ENCODE measurements at regions not wholly inside any gene's neighbourhood (a gene's known extent, or its start where the extent isn't known, plus 50 kb on each side); places are given as distances from the start of the nearest gene placed in this dataset.

GRCh38 chr3:13209634-13209997 is 136.4 kb upstream of the IQSEC1 start:
- TF ChIP-seq, protein P1, sequence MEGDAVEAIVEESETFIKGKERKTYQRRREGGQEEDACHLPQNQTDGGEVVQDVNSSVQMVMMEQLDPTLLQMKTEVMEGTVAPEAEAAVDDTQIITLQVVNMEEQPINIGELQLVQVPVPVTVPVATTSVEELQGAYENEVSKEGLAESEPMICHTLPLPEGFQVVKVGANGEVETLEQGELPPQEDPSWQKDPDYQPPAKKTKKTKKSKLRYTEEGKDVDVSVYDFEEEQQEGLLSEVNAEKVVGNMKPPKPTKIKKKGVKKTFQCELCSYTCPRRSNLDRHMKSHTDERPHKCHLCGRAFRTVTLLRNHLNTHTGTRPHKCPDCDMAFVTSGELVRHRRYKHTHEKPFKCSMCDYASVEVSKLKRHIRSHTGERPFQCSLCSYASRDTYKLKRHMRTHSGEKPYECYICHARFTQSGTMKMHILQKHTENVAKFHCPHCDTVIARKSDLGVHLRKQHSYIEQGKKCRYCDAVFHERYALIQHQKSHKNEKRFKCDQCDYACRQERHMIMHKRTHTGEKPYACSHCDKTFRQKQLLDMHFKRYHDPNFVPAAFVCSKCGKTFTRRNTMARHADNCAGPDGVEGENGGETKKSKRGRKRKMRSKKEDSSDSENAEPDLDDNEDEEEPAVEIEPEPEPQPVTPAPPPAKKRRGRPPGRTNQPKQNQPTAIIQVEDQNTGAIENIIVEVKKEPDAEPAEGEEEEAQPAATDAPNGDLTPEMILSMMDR (IDR thresholded peaks at IDR 0.05): no peak
- no peak for TF ChIP-seq POLR2A (IDR thresholded peaks at IDR 0.05)
- Histone ChIP-seq H3K36me3 (no peaks in the 10 kb centered on the region), H3K27ac (no peak overlapping the region), H3K4me3 (no peak overlapping the region), H3K4me1 (peaks cover 0 to 5% (median 0%) of the 10 kb centered on the region in 4 donors), H3K9me3 (no peaks in the 10 kb centered on the region), H3K27me3 (no peaks in the 10 kb centered on the region)
- DNase-seq (peak in 1 of 3 donors; percentile 24), ATAC-seq (no peak)
- intact Hi-C loops (cut with DNase I): no loop called here
- WGBS (ENCODE audit: insufficient coverage, low coverage, low lambda C conversion rate, missing lambda C conversion rate): 100% methylated on average over 1 of the region's 6 CpGs

GRCh38 chr3:13208706-13209633 is 135.7 kb upstream of the IQSEC1 start:
- Histone ChIP-seq H3K27ac (no peak overlapping the region), H3K9me3 (no peaks in the 10 kb centered on the region), H3K27me3 (no peaks in the 10 kb centered on the region), H3K36me3 (no peaks in the 10 kb centered on the region), H3K4me1 (peaks cover 0 to 5% (median 0%) of the 10 kb centered on the region in 4 donors), H3K4me3 (no peak overlapping the region)
- WGBS (ENCODE audit: insufficient coverage, low coverage, low lambda C conversion rate, missing lambda C conversion rate): 90% methylated on average over 7 of the region's 17 CpGs
- intact Hi-C loops (cut with DNase I): no loop called here
- no peak for TF ChIP-seq POLR2A (IDR thresholded peaks at IDR 0.05)
- TF ChIP-seq, protein P1 (IDR thresholded peaks at IDR 0.05): no peak
- ATAC-seq: no peak
- DNase-seq: peak in 2 of 3 donors; percentile 8 to 49

GRCh38 chr3:13207975-13208705 is 134.9 kb upstream of the IQSEC1 start:
- no peaks in the 10 kb centered on the region for H3K36me3 ChIP-seq
- ATAC-seq: no peak
- WGBS (ENCODE audit: insufficient coverage, low coverage, low lambda C conversion rate, missing lambda C conversion rate): 70% methylated on average over 7 of the region's 11 CpGs

DNA sequence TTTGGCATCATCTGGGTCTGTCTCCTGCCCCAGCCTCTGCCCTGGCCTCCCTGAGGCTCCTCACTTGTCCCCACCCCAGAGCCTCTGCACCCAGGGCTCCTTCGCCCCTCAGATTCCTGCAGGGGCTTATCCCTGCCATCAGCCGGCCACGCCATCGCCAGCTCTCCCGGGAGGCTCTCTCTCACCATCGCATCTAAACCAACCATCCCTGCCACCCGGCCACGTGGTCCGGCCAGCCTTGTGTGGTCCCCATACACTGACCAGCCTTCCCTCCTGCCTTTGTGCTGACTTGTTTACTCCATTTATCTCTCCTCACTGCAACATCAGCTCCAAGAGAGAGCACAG is 134.3 kb upstream of the IQSEC1 start:
- Histone ChIP-seq H3K27me3 (no peaks in the 10 kb centered on the region), H3K4me1 (peaks cover 0 to 5% (median 0%) of the 10 kb centered on the region in 4 donors), H3K36me3 (no peaks in the 10 kb centered on the region), H3K9me3 (no peaks in the 10 kb centered on the region), H3K4me3 (no peak overlapping the region), H3K27ac (no peak overlapping the region)
- DNase-seq (peak in 1 of 3 donors; percentile 31), ATAC-seq (no peak)
- no CpG with 5 or more reads among the region's 9 CpGs for WGBS (ENCODE audit: insufficient coverage, low coverage, low lambda C conversion rate, missing lambda C conversion rate)
- no peak for TF ChIP-seq POLR2A (IDR thresholded peaks at IDR 0.05)
- TF ChIP-seq, protein P1 (IDR thresholded peaks at IDR 0.05): no peak
- intact Hi-C loops (cut with DNase I): no loop called here

More at GRCh38 chr3:13207975-13208705, 134.9 kb upstream of the IQSEC1 start:
- Histone ChIP-seq H3K27ac (no peak overlapping the region), H3K9me3 (no peaks in the 10 kb centered on the region), H3K4me1 (peaks cover 0 to 5% (median 0%) of the 10 kb centered on the region in 4 donors), H3K4me3 (no peak overlapping the region), H3K27me3 (no peaks in the 10 kb centered on the region)
- peak in 1 of 3 donors; percentile 9 for DNase-seq
- intact Hi-C loops (cut with DNase I): no loop called here
- TF ChIP-seq POLR2A (IDR thresholded peaks at IDR 0.05): no peak
- TF ChIP-seq, protein P1 (IDR thresholded peaks at IDR 0.05): no peak

Measured in right lobe of liver (tissue), 6 donors.